ENCODE measurements at regions not wholly inside any gene's neighbourhood (a gene's known extent, or its start where the extent isn't known, plus 50 kb on each side); places are given as distances from the start of the nearest gene placed in this dataset.

DNA sequence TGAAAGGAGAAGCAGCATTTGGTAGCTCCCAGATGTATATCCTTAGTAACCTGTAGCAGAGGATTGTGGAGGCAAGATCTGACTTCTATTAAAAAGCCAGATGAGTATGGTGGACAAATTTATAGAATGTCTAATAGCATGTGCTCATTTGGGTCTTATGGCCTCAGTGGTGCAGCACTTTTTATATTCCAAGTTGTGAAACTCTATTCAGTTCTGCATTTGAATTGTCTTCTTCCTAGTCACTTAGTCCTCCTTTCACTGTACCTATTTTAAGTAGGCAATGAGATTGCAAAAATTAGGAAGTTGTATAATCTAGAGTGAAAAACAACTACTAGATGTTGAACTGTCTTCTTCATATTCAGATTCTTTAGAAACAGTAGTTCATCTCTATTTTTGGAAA lies 412.5 kb upstream of the PCDH9 start:
- TF ChIP-seq, protein P1, sequence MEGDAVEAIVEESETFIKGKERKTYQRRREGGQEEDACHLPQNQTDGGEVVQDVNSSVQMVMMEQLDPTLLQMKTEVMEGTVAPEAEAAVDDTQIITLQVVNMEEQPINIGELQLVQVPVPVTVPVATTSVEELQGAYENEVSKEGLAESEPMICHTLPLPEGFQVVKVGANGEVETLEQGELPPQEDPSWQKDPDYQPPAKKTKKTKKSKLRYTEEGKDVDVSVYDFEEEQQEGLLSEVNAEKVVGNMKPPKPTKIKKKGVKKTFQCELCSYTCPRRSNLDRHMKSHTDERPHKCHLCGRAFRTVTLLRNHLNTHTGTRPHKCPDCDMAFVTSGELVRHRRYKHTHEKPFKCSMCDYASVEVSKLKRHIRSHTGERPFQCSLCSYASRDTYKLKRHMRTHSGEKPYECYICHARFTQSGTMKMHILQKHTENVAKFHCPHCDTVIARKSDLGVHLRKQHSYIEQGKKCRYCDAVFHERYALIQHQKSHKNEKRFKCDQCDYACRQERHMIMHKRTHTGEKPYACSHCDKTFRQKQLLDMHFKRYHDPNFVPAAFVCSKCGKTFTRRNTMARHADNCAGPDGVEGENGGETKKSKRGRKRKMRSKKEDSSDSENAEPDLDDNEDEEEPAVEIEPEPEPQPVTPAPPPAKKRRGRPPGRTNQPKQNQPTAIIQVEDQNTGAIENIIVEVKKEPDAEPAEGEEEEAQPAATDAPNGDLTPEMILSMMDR (IDR thresholded peaks at IDR 0.05; ENCODE audit: low read length) = no peak
- TF ChIP-seq EZH2 (optimal IDR thresholded peaks at IDR 0.05; ENCODE audit: low read depth, low read length) = no peak
